ENCODE measurements at regions not wholly inside any gene's neighbourhood (a gene's known extent, or its start where the extent isn't known, plus 50 kb on each side); places are given as distances from the start of the nearest gene placed in this dataset.

GRCh38 chrX:88672261-88672660, 74.8 kb upstream of the CPXCR1 start:
- no peak for TF ChIP-seq RAD21 (IDR thresholded peaks at IDR 0.05)
- TF ChIP-seq, protein P1, sequence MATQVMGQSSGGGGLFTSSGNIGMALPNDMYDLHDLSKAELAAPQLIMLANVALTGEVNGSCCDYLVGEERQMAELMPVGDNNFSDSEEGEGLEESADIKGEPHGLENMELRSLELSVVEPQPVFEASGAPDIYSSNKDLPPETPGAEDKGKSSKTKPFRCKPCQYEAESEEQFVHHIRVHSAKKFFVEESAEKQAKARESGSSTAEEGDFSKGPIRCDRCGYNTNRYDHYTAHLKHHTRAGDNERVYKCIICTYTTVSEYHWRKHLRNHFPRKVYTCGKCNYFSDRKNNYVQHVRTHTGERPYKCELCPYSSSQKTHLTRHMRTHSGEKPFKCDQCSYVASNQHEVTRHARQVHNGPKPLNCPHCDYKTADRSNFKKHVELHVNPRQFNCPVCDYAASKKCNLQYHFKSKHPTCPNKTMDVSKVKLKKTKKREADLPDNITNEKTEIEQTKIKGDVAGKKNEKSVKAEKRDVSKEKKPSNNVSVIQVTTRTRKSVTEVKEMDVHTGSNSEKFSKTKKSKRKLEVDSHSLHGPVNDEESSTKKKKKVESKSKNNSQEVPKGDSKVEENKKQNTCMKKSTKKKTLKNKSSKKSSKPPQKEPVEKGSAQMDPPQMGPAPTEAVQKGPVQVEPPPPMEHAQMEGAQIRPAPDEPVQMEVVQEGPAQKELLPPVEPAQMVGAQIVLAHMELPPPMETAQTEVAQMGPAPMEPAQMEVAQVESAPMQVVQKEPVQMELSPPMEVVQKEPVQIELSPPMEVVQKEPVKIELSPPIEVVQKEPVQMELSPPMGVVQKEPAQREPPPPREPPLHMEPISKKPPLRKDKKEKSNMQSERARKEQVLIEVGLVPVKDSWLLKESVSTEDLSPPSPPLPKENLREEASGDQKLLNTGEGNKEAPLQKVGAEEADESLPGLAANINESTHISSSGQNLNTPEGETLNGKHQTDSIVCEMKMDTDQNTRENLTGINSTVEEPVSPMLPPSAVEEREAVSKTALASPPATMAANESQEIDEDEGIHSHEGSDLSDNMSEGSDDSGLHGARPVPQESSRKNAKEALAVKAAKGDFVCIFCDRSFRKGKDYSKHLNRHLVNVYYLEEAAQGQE (IDR thresholded peaks at IDR 0.05): no peak

Measured in liver (tissue), 2 donors.